Smooth muscle cell (in vitro differentiated cells): ENCODE measurements at regions not wholly inside any gene's neighbourhood (a gene's known extent, or its start where the extent isn't known, plus 50 kb on each side); places are given as distances from the start of the nearest gene placed in this dataset.

Experiments
- DNase-seq: peaks from one replicate; lab custom pipeline; 2025; ENCODE audit not compliant: unreplicated experiment; lab: John Stamatoyannopoulos, UW
- H2AFZ ChIP-seq: fragments of 200-600 bp; sonication (generic); 2 replicates; pipeline ENCODE4 v1.6.0; 2016; ENCODE audit warnings: antibody characterized with exemption, low read depth, mild to moderate bottlenecking
- H3F3A ChIP-seq: fragments of 200-600 bp; sonication (generic); 2 replicates; pipeline ENCODE4 v1.6.0; 2017; ENCODE audit warnings: antibody characterized with exemption, low read depth
- H3K27ac ChIP-seq: fragments of 200-600 bp; sonication (generic); 2 replicates; pipeline ENCODE4 v1.5.1; 2016; ENCODE audit warnings: low read depth, mild to moderate bottlenecking
- H3K27me3 ChIP-seq: fragments of 200-600 bp; sonication (generic); 2 replicates; pipeline ENCODE4 v1.6.1; 2016; ENCODE audit warnings: low read depth, mild to moderate bottlenecking
- H3K36me3 ChIP-seq: fragments of 200-600 bp; sonication (generic); 2 replicates; pipeline ENCODE4 v1.5.1; 2016; ENCODE audit warnings: low read depth
- H3K4me1 ChIP-seq: fragments of 200-600 bp; sonication (generic); 2 replicates; pipeline ENCODE4 v1.5.1; 2016; ENCODE audit warnings: low read depth
- H3K4me2 ChIP-seq: fragments of 200-600 bp; sonication (generic); 2 replicates; pipeline ENCODE4 v1.6.0; 2016; ENCODE audit warnings: mild to moderate bottlenecking
- H3K4me3 ChIP-seq: fragments of 200-600 bp; sonication (generic); 2 replicates; pipeline ENCODE4 v1.5.1; 2016; ENCODE audit warnings: mild to moderate bottlenecking
- H3K79me2 ChIP-seq: fragments of 200-600 bp; sonication (generic); 2 replicates; pipeline ENCODE4 v1.6.0; 2016; ENCODE audit warnings: low read depth, mild to moderate bottlenecking
- H3K9ac ChIP-seq: fragments of 200-600 bp; sonication (generic); 2 replicates; pipeline ENCODE4 v1.6.0; 2016; ENCODE audit warnings: low read depth
- H3K9me3 ChIP-seq: fragments of 200-600 bp; sonication (generic); replicated peaks from 2 replicates; pipeline ENCODE4 v1.5.1; 2016; ENCODE audit warnings: low read depth
- H4K20me1 ChIP-seq: fragments of 200-600 bp; sonication (generic); 2 replicates; pipeline ENCODE4 v1.6.0; 2016; ENCODE audit warnings: low read depth
- WGBS: methylation state at CpG from one replicate; pipeline ENCODE4 v1.1.7; 2016; ENCODE audit warnings: low lambda C conversion rate; 5-methylcytosine and 5-hydroxymethylcytosine counted together
- TF ChIP-seq, protein P1 (sequence below): fragments of 200-600 bp; sonication (generic); IDR thresholded peaks from 2 replicates; pipeline ENCODE4 v1.5.1; 2017; ENCODE audit warnings: borderline replicate concordance, mild to moderate bottlenecking, antibody characterized with exemption; ENCODE audit not compliant: insufficient read depth, poor library complexity, severe bottlenecking

DNA sequence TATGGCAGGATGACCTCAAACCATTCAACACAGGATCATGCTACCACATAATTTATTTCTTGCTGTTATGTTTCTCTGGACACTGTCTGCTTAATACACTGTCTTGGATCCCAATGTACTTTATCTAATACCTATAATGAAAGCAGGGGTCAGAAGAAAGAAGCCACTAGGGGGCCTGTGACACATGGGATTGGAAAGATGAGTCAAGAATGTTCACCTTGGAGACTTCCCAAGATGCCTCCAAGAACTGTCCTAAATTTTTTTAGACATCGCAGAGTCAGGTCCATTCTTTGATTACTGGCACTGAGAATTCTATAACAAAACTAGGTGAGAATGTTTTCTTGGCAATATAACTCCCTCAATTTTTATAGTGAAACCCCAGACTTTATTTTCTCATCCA is 305.8 kb upstream of the SMARCA2 start:
- Histone ChIP-seq H3K79me2 (no peaks in the 10 kb centered on the region), H3K27ac (no peak overlapping the region), H3K9me3 (no peaks in the 10 kb centered on the region), H3K9ac (no peak overlapping the region), H3K4me1 (no peaks in the 10 kb centered on the region), H3K4me3 (no peak overlapping the region), H3F3A (no peaks in the 10 kb centered on the region), H3K27me3 (no peaks in the 10 kb centered on the region), H3K36me3 (no peaks in the 10 kb centered on the region), H3K4me2 (no peak overlapping the region), H4K20me1 (no peaks in the 10 kb centered on the region), H2AFZ (no peak overlapping the region)
- WGBS, result 86% methylated on average over 1 of the region's 1 CpG
- DNase-seq, result no peak
- TF ChIP-seq, protein P1, sequence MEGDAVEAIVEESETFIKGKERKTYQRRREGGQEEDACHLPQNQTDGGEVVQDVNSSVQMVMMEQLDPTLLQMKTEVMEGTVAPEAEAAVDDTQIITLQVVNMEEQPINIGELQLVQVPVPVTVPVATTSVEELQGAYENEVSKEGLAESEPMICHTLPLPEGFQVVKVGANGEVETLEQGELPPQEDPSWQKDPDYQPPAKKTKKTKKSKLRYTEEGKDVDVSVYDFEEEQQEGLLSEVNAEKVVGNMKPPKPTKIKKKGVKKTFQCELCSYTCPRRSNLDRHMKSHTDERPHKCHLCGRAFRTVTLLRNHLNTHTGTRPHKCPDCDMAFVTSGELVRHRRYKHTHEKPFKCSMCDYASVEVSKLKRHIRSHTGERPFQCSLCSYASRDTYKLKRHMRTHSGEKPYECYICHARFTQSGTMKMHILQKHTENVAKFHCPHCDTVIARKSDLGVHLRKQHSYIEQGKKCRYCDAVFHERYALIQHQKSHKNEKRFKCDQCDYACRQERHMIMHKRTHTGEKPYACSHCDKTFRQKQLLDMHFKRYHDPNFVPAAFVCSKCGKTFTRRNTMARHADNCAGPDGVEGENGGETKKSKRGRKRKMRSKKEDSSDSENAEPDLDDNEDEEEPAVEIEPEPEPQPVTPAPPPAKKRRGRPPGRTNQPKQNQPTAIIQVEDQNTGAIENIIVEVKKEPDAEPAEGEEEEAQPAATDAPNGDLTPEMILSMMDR, result no peak

DNA sequence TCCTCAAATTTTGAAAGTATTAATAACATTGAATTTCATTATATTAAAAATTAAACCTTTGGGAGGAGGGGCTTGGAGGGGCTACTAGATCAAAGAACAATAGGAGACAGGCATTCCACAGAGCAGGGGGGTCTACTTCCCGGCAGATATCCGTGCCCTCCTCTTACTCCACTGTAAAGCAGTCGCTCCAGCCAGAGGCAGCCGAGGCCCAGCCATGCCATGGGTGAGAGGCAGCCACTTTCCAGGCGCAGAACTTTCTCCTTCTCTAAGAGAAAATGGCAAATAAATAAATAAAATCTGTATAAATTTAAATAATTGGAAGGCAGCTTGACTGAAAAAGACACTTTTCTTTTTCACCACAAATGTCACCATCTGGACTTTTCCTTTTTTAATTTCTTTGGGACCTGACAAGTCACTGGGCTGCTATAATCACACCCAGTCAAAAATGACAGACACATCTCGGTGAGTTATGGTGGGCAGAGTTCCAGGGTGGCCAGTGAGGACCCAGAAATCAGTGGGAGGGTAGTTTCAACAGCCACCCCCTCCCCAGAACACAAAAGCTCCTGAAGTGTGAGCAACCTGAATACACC is 302.2 kb upstream of the SMARCA2 start:
- H3K36me3 ChIP-seq, result no peaks in the 10 kb centered on the region
- no peak overlapping the region for H2AFZ ChIP-seq
- no peak for DNase-seq
- TF ChIP-seq, protein P1, result no peak
- no peaks in the 10 kb centered on the region for H3K27me3 ChIP-seq
- H3K4me3 ChIP-seq, result no peak overlapping the region
- H3K9ac ChIP-seq, result no peak overlapping the region
- no peaks in the 10 kb centered on the region for H3F3A ChIP-seq
- H3K27ac ChIP-seq, result no peak overlapping the region
- no peaks in the 10 kb centered on the region for H3K79me2 ChIP-seq
- H3K4me2 ChIP-seq, result no peak overlapping the region
- H4K20me1 ChIP-seq, result no peaks in the 10 kb centered on the region
- H3K9me3 ChIP-seq, result no peaks in the 10 kb centered on the region
- WGBS, result 79% methylated on average over 6 of the region's 6 CpGs
- no peaks in the 10 kb centered on the region for H3K4me1 ChIP-seq

DNA sequence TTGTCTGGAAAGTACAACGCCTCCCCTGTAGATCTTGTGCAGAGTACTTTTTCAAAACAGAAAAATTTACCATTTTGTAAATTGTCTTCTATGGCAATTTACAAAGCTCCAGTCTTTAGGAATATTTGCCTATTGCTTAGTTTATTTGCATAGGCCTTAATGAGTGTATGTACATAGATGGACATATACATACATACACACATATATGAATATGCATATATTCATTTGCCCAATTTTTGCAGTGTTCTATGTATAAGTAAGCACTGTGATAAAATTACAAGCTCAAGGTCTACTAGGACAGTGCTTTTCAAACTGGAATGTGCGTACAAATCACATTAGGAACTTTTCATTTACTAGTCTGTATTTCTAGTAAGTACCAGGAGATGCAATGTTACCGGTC is 301.3 kb upstream of the SMARCA2 start:
- Histone ChIP-seq H3K79me2 (no peaks in the 10 kb centered on the region), H3K27ac (no peak overlapping the region), H3K27me3 (no peaks in the 10 kb centered on the region), H3K4me2 (no peak overlapping the region), H4K20me1 (no peaks in the 10 kb centered on the region), H2AFZ (no peak overlapping the region), H3F3A (no peaks in the 10 kb centered on the region), H3K4me1 (no peaks in the 10 kb centered on the region), H3K9ac (no peak overlapping the region), H3K9me3 (no peaks in the 10 kb centered on the region), H3K36me3 (no peaks in the 10 kb centered on the region), H3K4me3 (no peak overlapping the region)
- TF ChIP-seq, protein P1, result no peak
- no peak for DNase-seq
- 89% methylated on average over 3 of the region's 3 CpGs for WGBS

DNA sequence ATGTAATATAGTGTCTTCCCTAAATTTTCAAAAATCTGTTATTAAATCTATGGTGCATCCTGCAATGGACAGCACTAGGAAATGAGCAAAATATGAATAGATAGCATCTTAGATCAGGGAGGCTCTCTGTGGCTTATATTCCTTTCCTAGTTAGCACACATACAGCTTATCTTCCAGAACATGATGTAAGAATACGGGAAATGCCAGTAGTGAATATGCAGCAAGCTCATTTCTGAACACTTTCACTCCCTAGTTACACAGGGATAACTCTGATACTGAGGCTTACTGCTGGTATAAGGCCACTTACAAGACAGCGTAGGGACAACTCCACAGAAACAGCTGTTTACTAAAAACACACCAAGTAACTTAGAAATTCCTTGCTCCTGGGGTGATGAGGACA is 297.3 kb upstream of the SMARCA2 start:
- Histone ChIP-seq H3K27me3 (no peaks in the 10 kb centered on the region), H3K9me3 (no peaks in the 10 kb centered on the region), H3K79me2 (no peaks in the 10 kb centered on the region), H3K4me1 (no peaks in the 10 kb centered on the region), H3K27ac (no peak overlapping the region), H3K9ac (no peak overlapping the region), H3K4me2 (no peak overlapping the region), H2AFZ (no peak overlapping the region), H4K20me1 (no peaks in the 10 kb centered on the region), H3F3A (no peaks in the 10 kb centered on the region), H3K4me3 (no peak overlapping the region), H3K36me3 (no peaks in the 10 kb centered on the region)
- WGBS, result 23% methylated on average over 2 of the region's 2 CpGs
- TF ChIP-seq, protein P1, result no peak
- no peak for DNase-seq
